NCI-H460 (cell line): ENCODE measurements at regions not wholly inside any gene's neighbourhood (a gene's known extent, or its start where the extent isn't known, plus 50 kb on each side); places are given as distances from the start of the nearest gene placed in this dataset.
A peak's percentile ranks its signal among the peaks of the same experiment; 100 is the strongest.
"Not testable (repeated sequence)": the region's sequence is repeated elsewhere in the genome, so short reads cannot be mapped to it uniquely, and the experiment has no call there.

ENCODE experiments used
- DNase-seq: peaks from one replicate; pipeline ENCODE4 v3.0.0-alpha.2; 2016; ENCODE audit warnings: low read depth; ENCODE audit errors: extremely low read depth

GRCh38 chr22:22064580-22064979, 82.0 kb upstream of the TOP3B start:
- no peak for DNase-seq

- DNase-seq = no peak
Measured at GRCh38 chr22:22062306-22062793, 79.8 kb upstream of the TOP3B start.

GRCh38 chr22:22061085-22062077, 78.8 kb upstream of the TOP3B start:
- no peak for DNase-seq

- peak; percentile 32 for DNase-seq
Measured at GRCh38 chr22:22060200-22061084, 77.9 kb upstream of the TOP3B start.

- no peak for DNase-seq
Measured at GRCh38 chr22:22059291-22060002, 76.9 kb upstream of the TOP3B start.

GRCh38 chr22:22058633-22059290, 76.2 kb upstream of the TOP3B start:
- no peak for DNase-seq

GRCh38 chr22:22057617-22058378, 75.2 kb upstream of the TOP3B start:
- DNase-seq = no peak

GRCh38 chr22:22056809-22057594, 74.4 kb upstream of the TOP3B start:
- not testable (repeated sequence) for DNase-seq

GRCh38 chr22:22052548-22053139, 70.1 kb upstream of the TOP3B start:
- DNase-seq = not testable (repeated sequence)

GRCh38 chr22:22051032-22051431, 68.4 kb upstream of the TOP3B start:
- DNase-seq = not testable (repeated sequence)

GRCh38 chr22:22050141-22050775, 67.7 kb upstream of the TOP3B start:
- DNase-seq = no peak

GRCh38 chr22:22049684-22050083, 67.1 kb upstream of the TOP3B start:
- no peak for DNase-seq

GRCh38 chr22:22048981-22049531, 66.5 kb upstream of the TOP3B start:
- DNase-seq = no peak

GRCh38 chr22:22048318-22048942, 65.8 kb upstream of the TOP3B start:
- DNase-seq = no peak

GRCh38 chr22:22047776-22048175, 65.2 kb upstream of the TOP3B start:
- DNase-seq = no peak

GRCh38 chr22:22047266-22047665, 64.7 kb upstream of the TOP3B start:
- DNase-seq = no peak

GRCh38 chr22:22046370-22046769, 63.8 kb upstream of the TOP3B start:
- DNase-seq = no peak
